SW 1271 (cell line): ENCODE measurements at regions not wholly inside any gene's neighbourhood (a gene's known extent, or its start where the extent isn't known, plus 50 kb on each side); places are given as distances from the start of the nearest gene placed in this dataset.
"Not testable (repeated sequence)": the region's sequence is repeated elsewhere in the genome, so short reads cannot be mapped to it uniquely, and the experiment has no call there.

ENCODE experiments used
- DNase-seq, 2 experiments: peaks; one replicate each; lab custom pipeline; 2025; lab: John Stamatoyannopoulos, UW

DNA sequence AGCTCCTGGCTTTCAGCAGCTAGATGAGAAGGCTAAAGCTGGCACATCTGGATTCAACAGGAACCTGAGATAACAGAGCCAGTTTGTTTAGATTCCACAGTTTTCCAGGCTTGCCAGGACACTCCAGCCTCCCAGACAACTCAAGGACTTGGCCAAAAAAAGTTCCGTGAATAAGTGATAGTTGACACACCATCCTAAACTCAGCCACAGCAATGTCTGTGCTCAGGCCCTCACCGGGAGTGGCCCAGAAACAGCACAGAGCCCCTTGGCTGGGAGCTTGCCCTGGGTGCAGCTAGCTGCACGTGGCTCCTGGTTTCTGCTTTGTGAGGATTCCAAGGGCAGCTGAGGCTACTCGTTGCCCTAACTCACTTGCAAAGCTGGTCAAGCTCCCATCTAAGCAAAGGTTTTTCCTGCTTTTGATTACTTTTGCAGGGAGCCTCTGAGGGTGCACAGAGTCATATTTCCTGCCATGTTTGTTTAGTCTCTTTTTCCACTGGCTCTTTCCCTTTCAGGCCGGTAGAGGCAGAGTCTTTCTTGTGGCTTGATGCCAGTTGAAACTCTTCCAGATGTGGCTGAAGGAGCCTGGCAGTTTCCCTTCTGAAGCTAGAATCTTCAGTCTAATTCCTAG, 118.3 kb upstream of the ECI2 start:
- DNase-seq = peak in 1 of 2 experiments; percentile 24

DNA sequence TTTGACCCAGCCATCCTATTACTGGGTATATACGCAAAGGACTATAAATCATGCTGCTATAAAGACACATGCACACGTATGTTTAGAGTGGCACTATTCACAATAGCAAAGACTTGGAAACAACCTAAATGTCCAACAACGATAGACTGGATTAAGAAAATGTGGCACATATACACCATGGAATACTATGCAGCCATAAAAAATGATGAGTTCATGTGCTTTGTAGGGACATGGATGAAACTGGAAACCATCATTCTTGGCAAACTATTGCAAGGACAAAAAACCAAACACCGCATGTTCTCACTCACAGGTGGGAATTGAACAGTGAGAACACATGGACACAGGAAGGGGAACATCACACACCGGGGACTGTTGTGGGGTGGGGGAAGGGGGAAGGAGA, 117.1 kb upstream of the ECI2 start:
- DNase-seq = not testable (repeated sequence)

DNA sequence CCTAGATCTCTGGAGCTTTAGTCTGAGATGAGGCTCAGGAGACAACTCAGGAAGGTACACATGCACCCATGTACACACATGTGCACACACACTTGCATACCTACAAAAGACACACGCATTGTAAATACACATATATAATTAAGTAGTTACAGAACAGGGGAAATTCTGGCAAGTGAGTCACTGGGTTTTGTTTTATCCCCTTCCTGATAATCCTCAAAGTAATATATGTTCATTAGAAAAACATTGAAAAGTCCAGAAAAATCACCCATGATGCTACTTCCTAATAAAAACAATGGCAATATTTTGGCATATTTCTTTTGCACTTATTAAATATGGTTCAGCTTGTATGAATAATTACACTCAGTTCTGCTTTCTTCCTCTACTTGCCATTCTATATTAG, 115.3 kb upstream of the ECI2 start:
- no peak for DNase-seq

DNA sequence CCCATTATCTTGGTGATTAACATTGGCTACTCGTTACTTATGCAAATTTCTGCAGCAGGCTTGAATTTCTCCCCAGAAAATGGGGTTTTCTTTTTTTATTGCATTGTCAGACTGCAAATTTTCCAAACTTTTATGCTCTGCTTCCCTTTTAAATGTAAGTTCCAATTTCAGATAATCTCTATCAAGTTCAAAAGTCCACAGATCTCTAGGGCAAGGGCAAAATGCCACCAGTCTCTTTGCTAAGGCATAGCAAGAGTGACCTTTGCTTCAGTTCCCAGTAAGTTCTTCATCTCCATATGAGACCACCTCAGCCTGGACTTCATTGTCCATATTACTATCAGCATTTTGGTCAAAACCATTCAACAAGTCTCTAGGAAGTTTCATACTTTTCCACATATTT, 108.5 kb upstream of the ECI2 start:
- DNase-seq = not testable (repeated sequence)

DNA sequence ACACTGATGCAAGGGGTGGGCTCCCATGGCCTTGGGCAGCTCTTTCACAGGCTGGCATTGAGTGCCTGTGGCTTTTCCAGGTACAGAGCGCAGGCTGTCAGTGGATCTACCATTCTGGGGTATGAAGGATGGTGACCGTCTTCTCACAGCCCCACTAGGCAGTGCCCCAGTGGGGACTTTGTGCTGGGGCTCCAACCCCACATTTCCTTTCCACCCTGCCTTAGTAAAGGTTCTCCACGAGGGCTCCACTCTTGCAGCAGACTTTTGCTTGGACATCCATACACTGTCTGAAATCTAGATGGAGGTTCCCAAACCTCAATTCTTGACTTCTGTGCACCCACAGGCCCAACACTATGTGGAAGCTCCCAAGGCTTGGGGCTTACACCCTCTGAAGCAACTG, 107.9 kb upstream of the ECI2 start:
- DNase-seq = no peak

DNA sequence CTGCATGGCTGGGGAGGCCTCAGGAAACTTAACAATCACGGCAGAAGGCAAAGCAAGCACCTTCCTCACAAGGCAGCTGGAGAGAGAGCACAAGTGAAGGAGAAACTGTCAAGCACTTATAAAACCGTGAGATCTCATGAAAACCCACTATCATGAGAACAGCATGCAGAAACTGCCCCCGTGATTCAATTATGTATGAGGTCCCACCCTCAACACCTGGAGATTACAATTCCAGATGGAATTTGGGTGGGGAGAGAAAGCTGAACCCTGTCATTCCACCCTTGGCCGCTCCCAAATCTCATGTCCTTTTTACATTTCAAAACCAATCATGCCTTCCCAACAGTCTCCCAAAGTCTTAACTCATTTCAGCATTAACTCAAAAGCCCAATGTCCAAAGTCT, 107.2 kb upstream of the ECI2 start:
- DNase-seq = no peak

DNA sequence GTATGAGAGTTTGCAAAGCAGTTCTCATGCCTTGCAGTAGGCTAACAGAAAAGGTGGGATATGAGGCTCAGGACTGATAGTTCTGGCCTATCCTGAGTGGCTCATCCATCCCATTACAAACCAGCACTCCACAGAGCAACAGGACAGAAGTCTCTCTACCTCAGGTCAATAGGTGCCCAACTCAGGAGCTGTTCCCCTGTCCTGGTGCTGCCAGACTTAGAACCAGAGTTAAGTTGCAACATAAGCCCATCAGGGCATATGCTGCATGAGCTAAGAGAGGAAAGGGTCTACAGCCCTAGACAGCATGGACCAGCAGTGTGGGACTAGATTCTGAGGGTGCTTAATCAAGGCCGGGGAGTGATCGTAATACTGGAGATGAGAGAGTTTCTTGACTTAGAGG, 104.8 kb upstream of the ECI2 start:
- no peak for DNase-seq

DNA sequence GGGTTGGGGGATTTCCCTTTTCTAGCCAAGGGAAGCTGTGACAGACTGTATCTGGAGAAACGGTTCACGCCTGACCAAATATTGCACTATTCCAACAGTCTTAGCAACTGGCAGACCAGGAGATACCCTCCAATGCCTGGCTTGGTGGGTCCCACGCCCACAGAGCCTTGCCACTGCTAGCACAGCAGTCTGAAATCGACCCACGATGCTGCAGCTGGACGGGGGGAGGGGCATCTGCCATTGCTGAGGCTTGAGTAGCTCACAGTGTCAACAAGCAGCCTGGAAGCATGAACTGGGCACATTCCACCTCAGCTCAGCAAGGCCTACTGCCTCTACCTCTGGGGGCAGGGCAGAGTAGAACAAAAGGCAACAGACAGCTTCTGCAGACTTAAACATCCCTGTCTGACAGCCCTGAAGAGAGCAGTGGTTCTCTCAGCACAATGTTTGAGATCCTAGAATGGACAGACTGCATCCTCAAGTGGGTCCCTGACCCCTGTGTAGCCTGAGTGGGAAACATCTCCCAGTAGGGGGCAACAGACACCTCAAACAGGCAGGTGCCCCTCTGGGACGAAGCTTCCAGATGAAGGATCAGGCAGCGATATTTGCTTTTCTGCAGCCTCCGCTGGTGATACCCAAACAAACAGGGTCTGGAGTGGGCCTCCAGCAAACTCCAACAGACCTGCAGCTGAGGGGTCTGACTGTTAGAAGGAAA, 89.9 kb upstream of the ECI2 start:
- DNase-seq = no peak

DNA sequence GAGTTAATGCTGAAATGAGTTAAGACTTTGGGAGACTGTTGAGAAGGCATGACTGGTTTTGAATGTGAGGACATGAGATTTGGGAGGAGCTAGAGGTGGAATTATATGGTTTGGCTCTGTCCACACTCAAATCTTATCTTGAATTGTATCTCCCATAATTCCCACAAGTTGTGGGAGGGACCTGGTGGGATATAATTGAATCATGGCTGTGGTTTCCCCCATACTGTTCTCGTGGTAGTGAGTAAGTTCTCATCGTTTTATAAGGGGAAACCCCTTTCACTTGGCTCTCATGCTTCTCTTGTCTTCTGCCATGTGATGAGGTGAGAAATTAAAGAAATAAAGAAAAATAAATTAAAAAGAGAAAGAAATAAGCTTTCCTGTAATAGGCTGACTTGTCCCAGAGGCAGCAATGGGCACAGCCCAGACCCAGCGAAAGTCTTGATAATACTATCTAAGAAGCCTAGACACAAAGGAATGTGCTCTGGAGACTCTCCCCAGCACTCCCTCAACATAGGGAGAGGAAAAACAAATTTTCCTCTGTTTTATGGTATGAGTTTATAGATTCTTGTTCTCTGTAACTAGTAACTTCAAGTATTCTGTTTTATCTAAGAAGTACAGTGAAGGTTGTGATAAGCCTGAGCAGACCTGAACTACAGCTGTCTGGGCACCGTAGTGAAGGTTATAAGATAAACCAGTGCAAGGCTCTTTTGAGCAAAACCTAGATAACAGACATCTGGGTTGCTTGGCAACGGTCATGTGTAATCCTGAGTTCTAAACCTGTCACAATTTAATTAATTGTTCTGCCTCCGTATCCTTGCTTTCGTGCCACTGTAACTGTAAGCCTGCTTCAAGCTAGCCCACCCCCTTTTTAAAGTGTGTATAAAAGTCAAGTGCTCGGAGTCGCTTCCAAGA, 88.9 kb upstream of the ECI2 start:
- DNase-seq = no peak

DNA sequence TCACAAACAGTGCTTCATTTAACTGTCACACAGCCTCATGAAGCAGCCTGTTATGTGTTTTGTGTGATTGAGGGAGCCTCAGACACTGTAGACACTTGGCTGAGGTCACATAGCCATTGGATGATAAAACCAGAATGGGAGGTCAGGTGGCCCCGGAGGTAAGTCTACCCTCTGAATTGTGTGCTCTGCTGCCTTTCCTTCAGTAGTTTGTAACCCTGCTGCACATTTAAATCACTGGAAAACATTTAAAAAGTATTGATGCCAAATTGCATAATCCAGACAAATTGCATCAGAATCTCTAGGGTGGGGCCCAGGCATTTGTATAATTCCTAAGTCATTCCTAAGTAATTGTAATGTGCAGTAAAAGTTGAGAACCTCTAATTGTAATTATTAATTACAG, 85.2 kb upstream of the ECI2 start:
- DNase-seq = no peak

DNA sequence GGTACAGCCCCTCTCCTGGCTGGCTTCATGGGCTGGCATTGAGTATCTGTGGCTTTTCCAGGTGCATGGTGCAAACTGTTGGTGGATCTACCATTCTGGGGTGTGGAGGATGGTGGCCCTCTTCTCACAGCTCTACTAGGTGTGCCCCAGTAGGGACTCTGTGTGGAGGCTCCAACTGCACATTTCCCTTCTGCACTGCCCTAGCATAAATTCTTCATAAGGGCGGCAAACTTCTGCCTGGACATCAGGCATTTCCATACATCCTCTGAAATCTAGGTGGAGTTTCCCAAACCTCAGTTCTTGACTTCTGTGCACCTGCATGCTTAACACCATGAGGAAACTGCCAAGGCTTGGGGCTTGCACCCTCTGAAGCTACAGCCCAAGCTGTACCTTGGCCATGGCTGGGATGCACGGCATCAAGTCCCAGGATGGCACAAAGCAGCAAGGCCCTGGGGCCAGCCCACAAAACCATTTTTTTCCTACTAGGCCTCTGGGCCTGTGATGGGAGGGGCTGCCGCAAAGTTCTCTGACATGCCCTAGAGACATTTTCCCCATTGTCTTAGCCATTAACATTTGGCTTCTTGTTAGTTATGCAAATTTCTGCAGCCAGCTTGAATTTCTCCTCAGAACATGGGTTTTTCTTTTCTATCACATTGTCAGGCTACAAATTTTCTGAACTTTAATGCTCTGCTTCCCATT, 83.4 kb upstream of the ECI2 start:
- not testable (repeated sequence) for DNase-seq

DNA sequence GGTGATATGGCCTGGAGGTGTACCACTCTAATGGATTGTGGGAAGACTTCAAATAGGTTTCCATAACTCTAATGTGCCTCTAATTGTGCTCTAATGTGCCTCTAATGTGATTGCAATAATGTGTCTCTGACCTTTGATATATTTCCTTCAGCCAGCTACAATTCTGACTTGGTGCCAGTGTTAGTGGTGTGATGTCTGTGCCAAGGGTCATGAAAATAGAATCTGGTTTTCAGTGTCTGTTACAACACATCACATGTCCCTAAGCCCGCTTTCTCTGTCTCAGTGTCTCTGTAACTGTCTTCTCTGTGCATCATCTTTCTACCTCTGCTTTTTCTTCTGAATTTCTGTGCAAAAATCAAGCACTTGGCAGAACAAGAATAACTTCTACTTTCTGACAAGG, 77.2 kb upstream of the ECI2 start:
- no peak for DNase-seq

DNA sequence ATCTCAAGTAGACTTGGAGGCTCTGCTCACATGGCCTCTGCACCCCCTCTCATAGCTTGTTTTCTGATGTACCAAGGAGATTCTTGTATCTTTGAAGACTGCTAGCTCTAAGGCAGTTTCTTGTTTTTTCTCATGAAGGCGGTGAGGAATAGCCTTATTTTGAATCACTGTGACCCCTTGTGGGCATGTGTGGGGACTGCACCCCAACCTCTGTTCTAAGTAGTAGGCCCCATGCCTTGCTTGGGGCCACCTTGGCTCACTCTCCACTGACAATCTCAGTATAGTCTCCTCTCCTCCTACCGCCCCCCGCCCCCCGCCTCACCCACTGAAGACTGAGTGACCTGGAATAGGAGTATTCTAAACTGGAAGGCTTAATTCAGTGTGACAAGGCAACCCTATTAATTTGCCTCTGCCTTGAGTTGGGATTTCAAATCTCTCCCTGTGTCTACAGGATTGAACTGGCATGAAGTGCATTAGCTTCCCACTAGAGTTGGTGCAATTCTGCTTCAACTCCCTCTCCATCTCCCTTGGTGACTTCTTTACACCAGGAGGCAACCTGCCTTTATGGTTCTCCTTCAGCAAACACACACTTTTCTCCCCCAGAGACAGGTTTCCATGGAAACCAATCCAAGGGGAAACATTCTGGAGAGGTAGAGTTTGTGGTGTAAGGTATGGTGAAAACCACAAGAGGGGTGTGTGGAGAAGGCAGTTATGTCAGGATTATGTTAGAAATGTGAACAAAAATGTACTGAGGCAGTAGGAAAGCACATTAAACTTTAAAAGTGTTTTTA, 75.4 kb upstream of the ECI2 start:
- peak in 1 of 2 experiments; percentile 45 for DNase-seq

DNA sequence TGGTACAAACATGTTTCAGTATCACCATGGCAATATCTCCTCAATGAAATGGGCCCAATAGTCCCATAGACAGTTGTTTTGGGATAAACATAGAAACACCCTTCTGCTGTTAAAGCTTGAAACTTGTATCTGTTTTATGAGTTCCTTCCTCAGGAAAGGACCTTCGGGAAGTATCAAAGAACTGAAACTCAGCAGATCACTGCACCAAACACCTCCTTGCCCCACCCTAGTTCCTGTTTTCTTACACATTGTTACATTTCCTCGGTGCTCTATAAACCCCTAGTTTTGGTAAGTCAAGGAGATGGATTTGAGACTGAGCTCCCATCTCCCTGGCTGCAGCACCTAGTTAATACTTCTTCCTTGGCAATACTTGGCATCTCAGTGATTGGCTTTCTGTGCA, 73.8 kb upstream of the ECI2 start:
- no peak for DNase-seq

DNA sequence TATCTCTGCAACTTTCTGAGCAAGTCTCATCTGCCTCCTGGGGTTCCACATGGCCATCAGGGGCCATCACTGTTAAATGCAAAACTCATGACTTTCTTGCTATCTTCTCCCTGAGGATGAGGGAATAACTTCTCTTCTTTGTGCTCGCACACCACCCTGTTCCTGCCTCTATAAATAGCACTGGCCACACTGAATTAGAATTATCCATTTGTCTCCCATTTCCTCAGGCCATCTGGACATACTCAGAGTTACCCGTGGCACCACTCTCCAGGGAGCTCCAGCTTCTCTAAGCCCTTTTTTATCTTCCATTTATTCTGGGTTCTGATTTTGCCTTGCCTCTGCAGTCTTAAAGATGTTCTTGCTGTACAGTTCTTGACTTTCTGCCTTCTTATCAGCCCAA, 72.8 kb upstream of the ECI2 start:
- DNase-seq = no peak

DNA sequence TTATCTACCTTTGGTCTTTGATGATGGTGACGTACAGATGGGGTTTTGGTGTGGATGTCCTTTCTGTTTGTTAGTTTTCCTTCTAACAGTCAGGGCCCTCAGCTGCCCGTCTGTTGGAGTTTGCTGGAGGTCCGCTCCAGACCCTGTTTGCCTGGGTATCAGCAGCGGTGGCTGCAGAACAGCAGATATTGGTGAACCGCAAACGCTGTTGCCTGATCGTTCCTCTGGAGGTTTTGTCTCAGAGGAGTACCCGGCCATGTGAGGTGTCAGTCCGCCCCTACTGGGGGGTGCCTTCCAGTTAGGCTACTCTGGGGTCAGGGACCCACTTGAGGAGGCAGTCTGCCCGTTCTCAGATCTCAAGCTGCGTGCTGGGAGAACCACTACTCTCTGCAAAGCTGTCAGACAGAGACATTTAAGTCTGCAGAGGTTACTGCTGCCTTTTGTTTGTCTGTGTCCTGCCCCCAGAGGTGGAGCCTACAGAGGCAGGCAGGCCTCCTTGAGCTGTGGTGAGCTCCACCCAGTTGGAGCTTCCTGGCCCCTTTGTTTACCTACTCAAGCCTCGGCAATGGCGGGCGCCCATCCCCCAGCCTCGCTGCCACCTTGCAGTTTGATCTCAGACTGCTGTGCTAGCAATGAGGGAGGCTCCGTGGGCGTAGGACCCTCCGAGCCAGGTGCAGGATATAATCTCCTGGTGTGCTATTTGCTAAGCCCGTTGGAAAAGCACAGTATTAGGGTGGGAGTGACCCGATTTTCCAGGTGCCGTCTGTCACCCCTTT, 68.5 kb upstream of the ECI2 start:
- DNase-seq = not testable (repeated sequence)

DNA sequence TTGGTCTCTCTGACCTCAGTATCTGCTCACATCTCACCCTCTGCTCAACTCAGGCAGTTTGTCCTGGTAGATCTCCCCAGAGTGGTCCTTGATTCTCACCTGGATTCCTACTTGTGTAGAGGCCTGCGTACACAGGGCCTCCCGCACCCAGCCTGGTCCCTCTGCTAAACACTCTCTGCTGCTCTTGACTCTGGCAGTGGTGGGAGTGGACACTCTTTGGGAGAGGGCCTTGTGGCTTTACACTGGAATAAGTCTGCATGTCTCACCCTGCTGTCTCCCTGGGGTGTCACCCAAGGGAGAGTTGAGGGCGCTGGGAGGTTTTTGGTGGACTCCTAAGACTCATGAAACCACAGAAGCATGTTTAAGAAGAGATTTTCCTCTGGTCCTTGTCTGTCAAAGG, 57.3 kb upstream of the ECI2 start:
- DNase-seq = no peak

DNA sequence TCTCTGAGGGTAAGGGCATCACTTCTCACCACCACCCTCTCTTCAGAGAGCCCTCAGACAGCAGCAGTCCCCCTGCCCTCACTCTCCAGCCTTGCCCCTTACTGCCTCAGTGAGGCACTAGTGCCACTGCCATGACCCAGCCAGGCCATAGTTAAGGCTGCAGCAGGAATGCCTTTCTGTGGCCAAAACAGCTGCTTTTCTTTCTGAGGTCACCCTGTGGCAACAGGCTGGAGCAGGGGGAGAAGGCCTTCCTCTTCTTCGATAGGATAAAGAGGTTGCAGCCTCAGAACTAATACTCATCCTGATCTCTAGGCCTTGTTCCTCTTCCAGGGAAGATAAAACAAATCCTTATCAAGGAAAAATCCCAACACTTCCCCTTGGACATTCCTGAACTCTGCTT, 56.8 kb upstream of the ECI2 start:
- DNase-seq = no peak

DNA sequence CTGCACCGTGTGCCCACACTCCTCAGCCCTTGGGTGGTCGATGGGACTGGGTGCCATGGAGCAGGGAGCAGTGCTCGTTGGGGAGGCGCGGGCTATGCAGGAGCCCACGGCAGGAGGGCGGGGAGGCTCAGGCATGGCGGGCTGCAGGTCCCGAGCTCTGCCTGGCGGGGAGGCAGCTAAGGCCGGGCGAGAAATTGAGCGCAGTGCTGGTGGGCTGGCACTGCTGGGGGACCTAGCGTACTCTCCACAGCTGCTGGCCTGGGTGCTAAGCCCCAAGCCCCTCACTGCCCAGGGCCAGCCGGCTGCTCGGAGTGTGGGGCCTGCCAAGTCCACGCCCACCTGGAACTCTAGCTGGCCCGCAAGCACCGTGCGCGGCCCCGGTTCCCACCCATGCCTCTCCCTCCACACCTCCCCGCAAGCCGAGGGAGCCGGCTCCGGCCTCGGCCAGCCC, 55.9 kb upstream of the ECI2 start:
- DNase-seq = no peak

DNA sequence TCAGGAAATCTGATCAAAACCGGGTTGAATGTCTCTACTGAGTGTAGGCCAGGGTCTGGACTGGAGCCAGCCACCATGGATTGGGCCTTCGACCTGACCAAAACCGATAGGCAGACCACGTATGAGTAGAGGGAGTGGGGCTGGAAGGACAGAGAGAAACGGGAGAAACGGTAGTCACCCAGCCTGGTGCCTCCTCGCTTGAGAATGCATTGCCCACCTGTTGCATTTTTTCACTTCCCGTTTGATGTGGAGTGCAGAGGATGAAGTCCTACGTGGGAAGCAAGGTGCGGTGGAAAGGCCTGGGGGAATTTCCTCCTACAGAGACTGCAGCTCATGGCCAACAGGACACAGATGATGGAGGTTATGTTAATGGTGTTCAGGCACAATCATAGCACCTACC, 53.9 kb upstream of the ECI2 start:
- DNase-seq = no peak

DNA sequence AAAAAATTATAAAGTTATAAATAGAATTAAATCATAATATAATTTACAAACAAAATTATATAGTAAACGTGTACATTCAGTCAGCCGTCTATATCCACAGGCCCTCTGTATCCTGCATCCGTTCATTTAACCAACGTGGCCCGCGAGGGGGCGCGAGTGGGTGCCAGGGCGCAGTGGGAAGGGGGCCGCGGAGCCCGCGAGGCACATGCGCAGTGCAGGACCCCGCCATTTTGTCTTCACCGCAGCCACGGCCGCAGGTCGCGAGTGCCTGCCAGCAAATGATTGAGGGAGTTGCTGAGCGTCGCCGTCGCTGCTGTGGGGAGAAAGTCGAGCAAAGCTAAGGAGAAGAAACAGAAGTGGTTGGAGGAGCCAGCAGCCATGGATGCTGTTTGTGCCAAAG, 53.4 kb upstream of the ECI2 start:
- DNase-seq = no peak
